ENCODE measurements at regions not wholly inside any gene's neighbourhood (a gene's known extent, or its start where the extent isn't known, plus 50 kb on each side); places are given as distances from the start of the nearest gene placed in this dataset.

GRCh38 chr5:68392617-68393016 is 177.1 kb downstream of the PIK3R1 start:
- Mint-ChIP-seq H3K4me3 (no peak overlapping the region), H3K4me1 (no peaks in the 10 kb centered on the region), H3K27me3 (ENCODE audit: insufficient read depth, low read depth, poor library complexity) (no peaks in the 10 kb centered on the region), H3K9me3 (no peaks in the 10 kb centered on the region; the same call in 2 of the 3 replicates), H3K27ac (no peak overlapping the region), H3K36me3 (ENCODE audit: low read depth) (no peaks in the 10 kb centered on the region; the same call in 2 of the 3 replicates)
- Histone ChIP-seq H3K36me3 (ENCODE audit: insufficient read depth) (no peaks in the 10 kb centered on the region), H3K27me3 (ENCODE audit: insufficient read depth) (no peaks in the 10 kb centered on the region), H4K20me1 (replicated peaks; ENCODE audit: insufficient read depth) (no peaks in the 10 kb centered on the region), H3F3A (replicated peaks; ENCODE audit: low read depth) (no peaks in the 10 kb centered on the region), H3K9me2 (ENCODE audit: insufficient read depth) (peaks cover 7% of the 10 kb centered on the region; the same call in 1 of the 2 replicates), H3K4me2 (no peak overlapping the region), H3K27ac (ENCODE audit: low read depth) (no peak overlapping the region), H2AFZ (no peak overlapping the region), H3K4me3 (no peak overlapping the region), H3K79me2 (replicated peaks; ENCODE audit: insufficient read depth) (no peaks in the 10 kb centered on the region), H3K4me1 (ENCODE audit: insufficient read depth) (no peaks in the 10 kb centered on the region)
- no peak for DNase-seq (ENCODE audit: low spot score)
- no peak for ATAC-seq
- TF ChIP-seq EZH2 (IDR thresholded peaks at IDR 0.05; ENCODE audit: low read depth, unreplicated experiment) (no peak), ZNF462 (CRISPR knock-in tag; IDR thresholded peaks at IDR 0.05) (no peak), ETS1 (IDR thresholded peaks at IDR 0.05) (no peak)
- TF ChIP-seq, protein P1, sequence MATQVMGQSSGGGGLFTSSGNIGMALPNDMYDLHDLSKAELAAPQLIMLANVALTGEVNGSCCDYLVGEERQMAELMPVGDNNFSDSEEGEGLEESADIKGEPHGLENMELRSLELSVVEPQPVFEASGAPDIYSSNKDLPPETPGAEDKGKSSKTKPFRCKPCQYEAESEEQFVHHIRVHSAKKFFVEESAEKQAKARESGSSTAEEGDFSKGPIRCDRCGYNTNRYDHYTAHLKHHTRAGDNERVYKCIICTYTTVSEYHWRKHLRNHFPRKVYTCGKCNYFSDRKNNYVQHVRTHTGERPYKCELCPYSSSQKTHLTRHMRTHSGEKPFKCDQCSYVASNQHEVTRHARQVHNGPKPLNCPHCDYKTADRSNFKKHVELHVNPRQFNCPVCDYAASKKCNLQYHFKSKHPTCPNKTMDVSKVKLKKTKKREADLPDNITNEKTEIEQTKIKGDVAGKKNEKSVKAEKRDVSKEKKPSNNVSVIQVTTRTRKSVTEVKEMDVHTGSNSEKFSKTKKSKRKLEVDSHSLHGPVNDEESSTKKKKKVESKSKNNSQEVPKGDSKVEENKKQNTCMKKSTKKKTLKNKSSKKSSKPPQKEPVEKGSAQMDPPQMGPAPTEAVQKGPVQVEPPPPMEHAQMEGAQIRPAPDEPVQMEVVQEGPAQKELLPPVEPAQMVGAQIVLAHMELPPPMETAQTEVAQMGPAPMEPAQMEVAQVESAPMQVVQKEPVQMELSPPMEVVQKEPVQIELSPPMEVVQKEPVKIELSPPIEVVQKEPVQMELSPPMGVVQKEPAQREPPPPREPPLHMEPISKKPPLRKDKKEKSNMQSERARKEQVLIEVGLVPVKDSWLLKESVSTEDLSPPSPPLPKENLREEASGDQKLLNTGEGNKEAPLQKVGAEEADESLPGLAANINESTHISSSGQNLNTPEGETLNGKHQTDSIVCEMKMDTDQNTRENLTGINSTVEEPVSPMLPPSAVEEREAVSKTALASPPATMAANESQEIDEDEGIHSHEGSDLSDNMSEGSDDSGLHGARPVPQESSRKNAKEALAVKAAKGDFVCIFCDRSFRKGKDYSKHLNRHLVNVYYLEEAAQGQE (IDR thresholded peaks at IDR 0.05; ENCODE audit: unreplicated experiment), result no peak

Data from GM23338 (cell line).